HEK293T (cell line): ENCODE measurements at regions not wholly inside any gene's neighbourhood (a gene's known extent, or its start where the extent isn't known, plus 50 kb on each side); places are given as distances from the start of the nearest gene placed in this dataset.

Experiments used
- CTCF ChIA-PET: fragments of 350-600 bp; formaldehyde crosslinking; extraction: SDS; loops from one replicate; lab custom pipeline; 2021; ENCODE audit warnings: antibody characterized with exemption, inconsistent platforms; lab: Yijun Ruan, JAX
- POLR2A ChIA-PET: fragments of 350-600 bp; formaldehyde crosslinking; extraction: SDS; loops from one replicate; lab custom pipeline; 2020; ENCODE audit warnings: antibody characterized with exemption, inconsistent platforms; lab: Yijun Ruan, JAX
- DNase-seq: peaks from one replicate; pipeline ENCODE4 v3.0.0; 2012; ENCODE audit warnings: mixed read lengths; ENCODE audit errors: extremely low spot score
- ARNT ChIP-seq: fragments of 450-650 bp; IDR thresholded peaks from 2 replicates; pipeline ENCODE4 v1.6.1; 2017; ENCODE audit warnings: mild to moderate bottlenecking
- BHLHE40 ChIP-seq: fragments of 450-650 bp; IDR thresholded peaks from 2 replicates; pipeline ENCODE4 v1.6.1; 2016; ENCODE audit warnings: mild to moderate bottlenecking, moderate library complexity, borderline replicate concordance
- CTBP1 ChIP-seq: fragments of 450-650 bp; IDR thresholded peaks from 2 replicates; pipeline ENCODE4 v1.6.1; 2016; ENCODE audit warnings: borderline replicate concordance
- ELF4 ChIP-seq: fragments of 450-650 bp; IDR thresholded peaks from 2 replicates; pipeline ENCODE4 v1.6.1; 2017; ENCODE audit warnings: antibody characterized with exemption
- FOXA1 ChIP-seq: fragments of 450-650 bp; IDR thresholded peaks from 2 replicates; pipeline ENCODE4 v1.6.1; 2016; ENCODE audit warnings: mild to moderate bottlenecking
- FOXK2 ChIP-seq: fragments of 450-650 bp; IDR thresholded peaks from 2 replicates; pipeline ENCODE4 v1.6.1; 2016; ENCODE audit warnings: mild to moderate bottlenecking
- FOXM1 ChIP-seq: fragments of 450-650 bp; IDR thresholded peaks from 2 replicates; pipeline ENCODE4 v1.6.1; 2017; ENCODE audit warnings: mild to moderate bottlenecking, borderline replicate concordance
- HDGF ChIP-seq: fragments of 450-650 bp; IDR thresholded peaks from 2 replicates; pipeline ENCODE4 v1.6.1; 2017; ENCODE audit warnings: antibody characterized with exemption, borderline replicate concordance
- L3MBTL2 ChIP-seq: fragments of 450-650 bp; conservative IDR thresholded peaks from 2 replicates; pipeline ENCODE4 v1.6.1; 2016; ENCODE audit warnings: mild to moderate bottlenecking
- LEF1 ChIP-seq: fragments of 450-650 bp; IDR thresholded peaks from 2 replicates; pipeline ENCODE4 v1.6.1; 2017; ENCODE audit warnings: mild to moderate bottlenecking, borderline replicate concordance
- NFRKB ChIP-seq: fragments of 450-650 bp; IDR thresholded peaks from 2 replicates; pipeline ENCODE4 v1.6.1; 2016; ENCODE audit warnings: mild to moderate bottlenecking, moderate library complexity
- SP1 ChIP-seq: fragments of 450-650 bp; IDR thresholded peaks from 2 replicates; pipeline ENCODE4 v1.6.1; 2017
- SUZ12 ChIP-seq: fragments of 450-650 bp; IDR thresholded peaks from 2 replicates; pipeline ENCODE4 v1.6.1; 2016; ENCODE audit warnings: mild to moderate bottlenecking
- TARDBP ChIP-seq: fragments of 450-650 bp; IDR thresholded peaks from 2 replicates; pipeline ENCODE4 v1.6.1; 2016
- ZNF384 ChIP-seq: fragments of 450-650 bp; IDR thresholded peaks from 2 replicates; pipeline ENCODE4 v1.6.1; 2016
- TF ChIP-seq, protein P1 (sequence below): fragments of 450-650 bp; IDR thresholded peaks from 2 replicates; pipeline ENCODE4 v1.6.1; 2016

DNA sequence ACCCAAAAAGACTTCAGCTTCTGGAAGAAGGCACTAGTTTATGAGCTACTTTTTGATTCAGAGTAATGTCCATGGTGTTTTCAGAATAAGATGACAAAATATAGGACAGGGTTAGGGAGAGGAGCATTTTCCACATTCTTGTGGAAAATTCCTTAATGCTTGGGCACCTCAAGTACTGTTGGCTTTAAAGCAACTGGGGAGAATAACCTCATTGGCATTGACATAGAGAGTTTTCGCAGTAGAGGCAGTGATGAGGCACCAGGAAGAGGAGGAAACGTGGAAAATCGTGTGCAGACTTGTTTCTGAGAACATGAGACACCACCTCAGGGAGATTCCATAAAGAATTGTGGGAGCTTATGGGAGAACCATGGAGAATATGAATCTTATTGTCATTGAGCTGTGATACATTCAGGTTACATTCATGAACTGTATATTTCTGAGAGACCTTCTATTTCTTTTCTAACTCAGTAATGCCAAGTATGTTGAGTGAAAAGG lies 929.0 kb upstream of the NRXN1 start:
- DNase-seq = no peak

GRCh38 chr2:51960281-51960680 lies 928.3 kb upstream of the NRXN1 start:
- DNase-seq = no peak
- CTCF ChIA-PET = no interaction called here
- POLR2A ChIA-PET = no interaction called here
- TF ChIP-seq CTBP1 = no peak
- no peak for TF ChIP-seq FOXA1
- TF ChIP-seq SUZ12 = no peak
- TF ChIP-seq ZNF384 = no peak
- no peak for TF ChIP-seq LEF1
- TF ChIP-seq TARDBP = no peak
- no peak for TF ChIP-seq ELF4
- TF ChIP-seq ARNT = no peak
- TF ChIP-seq FOXK2 = no peak
- TF ChIP-seq FOXM1 = no peak
- no peak for TF ChIP-seq BHLHE40
- no peak for TF ChIP-seq HDGF
- TF ChIP-seq, protein P1, sequence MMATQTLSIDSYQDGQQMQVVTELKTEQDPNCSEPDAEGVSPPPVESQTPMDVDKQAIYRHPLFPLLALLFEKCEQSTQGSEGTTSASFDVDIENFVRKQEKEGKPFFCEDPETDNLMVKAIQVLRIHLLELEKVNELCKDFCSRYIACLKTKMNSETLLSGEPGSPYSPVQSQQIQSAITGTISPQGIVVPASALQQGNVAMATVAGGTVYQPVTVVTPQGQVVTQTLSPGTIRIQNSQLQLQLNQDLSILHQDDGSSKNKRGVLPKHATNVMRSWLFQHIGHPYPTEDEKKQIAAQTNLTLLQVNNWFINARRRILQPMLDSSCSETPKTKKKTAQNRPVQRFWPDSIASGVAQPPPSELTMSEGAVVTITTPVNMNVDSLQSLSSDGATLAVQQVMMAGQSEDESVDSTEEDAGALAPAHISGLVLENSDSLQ = no peak

More for the DNA sequence above, 929.0 kb upstream of the NRXN1 start:
- CTCF ChIA-PET = no interaction called here
- TF ChIP-seq BHLHE40 (no peak), SP1 (no peak), L3MBTL2 (no peak), NFRKB (no peak), FOXA1 (no peak), ELF4 (no peak), ZNF384 (no peak), FOXK2 (no peak), CTBP1 (no peak), HDGF (no peak), FOXM1 (no peak), TARDBP (no peak), ARNT (no peak)
- TF ChIP-seq, protein P1 = no peak
- POLR2A ChIA-PET = no interaction called here

DNA sequence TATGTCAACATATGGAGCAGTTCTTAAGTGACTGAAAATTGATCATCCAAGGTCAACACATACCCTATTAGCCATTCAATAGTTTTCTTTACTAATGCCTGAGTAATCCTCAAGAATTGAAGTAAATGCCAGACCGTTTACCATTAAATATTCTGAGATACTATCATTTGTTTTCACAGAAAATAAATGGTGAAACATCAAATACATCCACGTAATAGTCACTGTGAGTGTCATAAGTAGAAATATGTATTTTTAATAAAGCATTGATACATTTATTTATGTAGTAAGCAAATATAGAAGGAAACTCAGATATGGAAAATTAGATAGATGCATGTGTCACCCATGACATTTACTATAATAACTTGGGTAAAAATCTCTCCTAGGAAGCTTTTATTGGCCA lies 927.8 kb upstream of the NRXN1 start:
- CTCF ChIA-PET = no interaction called here
- POLR2A ChIA-PET = no interaction called here
- no peak for DNase-seq
- TF ChIP-seq FOXM1 = no peak
- TF ChIP-seq L3MBTL2 = no peak
- TF ChIP-seq ZNF384 = no peak
- no peak for TF ChIP-seq SP1
- TF ChIP-seq HDGF = no peak
- no peak for TF ChIP-seq BHLHE40
- TF ChIP-seq, protein P1 = no peak
- no peak for TF ChIP-seq CTBP1

DNA sequence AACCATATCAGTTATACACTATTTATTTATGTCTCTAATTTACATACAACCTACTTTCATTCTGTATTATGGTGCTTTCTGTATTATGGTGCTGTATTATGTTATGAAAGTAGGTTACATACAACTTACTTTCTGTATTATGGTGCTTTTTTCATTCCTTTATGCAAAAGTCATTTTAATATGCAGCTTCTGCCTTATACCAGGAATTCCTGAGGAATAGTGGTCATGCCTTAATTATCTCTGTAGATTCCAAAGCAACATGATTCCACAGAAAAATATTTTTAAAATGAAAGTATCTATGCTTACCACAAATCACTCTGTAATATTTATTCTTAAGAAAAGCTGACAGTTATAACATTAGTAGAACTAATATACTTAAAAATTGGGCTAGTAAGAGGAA lies 922.0 kb upstream of the NRXN1 start:
- TF ChIP-seq BHLHE40 = no peak
- TF ChIP-seq LEF1 = no peak
- TF ChIP-seq NFRKB = no peak
- no peak for TF ChIP-seq SUZ12
- no peak for TF ChIP-seq FOXM1
- TF ChIP-seq ELF4 = no peak
- TF ChIP-seq CTBP1 = no peak
- no peak for TF ChIP-seq HDGF
- no peak for TF ChIP-seq SP1
- no peak for TF ChIP-seq TARDBP
- no peak for TF ChIP-seq ARNT
- TF ChIP-seq L3MBTL2 = no peak
- TF ChIP-seq, protein P1 = no peak
- no peak for TF ChIP-seq FOXK2
- no peak for TF ChIP-seq FOXA1
- no peak for TF ChIP-seq ZNF384
- DNase-seq = no peak
- CTCF ChIA-PET = no interaction called here
- POLR2A ChIA-PET = no interaction called here

- no peak for TF ChIP-seq ARNT
- POLR2A ChIA-PET = no interaction called here
- CTCF ChIA-PET = no interaction called here
- no peak for DNase-seq
Observed at GRCh38 chr2:51921076-51921475, 889.1 kb upstream of the NRXN1 start.

DNA sequence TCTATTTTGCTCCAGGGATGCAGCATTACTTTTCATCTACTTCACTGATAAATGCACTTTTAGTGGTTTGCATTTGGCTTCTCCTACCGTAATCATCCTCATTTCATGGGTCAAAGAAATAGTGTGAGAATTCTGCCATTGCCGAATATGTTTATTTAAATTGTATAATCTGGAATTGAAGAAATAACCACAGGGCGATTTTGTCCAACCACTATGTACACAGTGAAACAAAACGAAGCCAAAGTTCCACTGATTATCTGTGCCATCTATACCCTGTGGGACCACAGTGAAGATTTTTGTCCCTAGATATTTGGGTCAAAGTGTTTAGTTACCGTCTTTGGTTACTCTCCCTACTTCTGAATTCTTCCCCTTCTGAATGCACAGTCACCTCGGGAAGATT lies 888.6 kb upstream of the NRXN1 start:
- ChIA-PET CTCF (no interaction called here), POLR2A (no interaction called here)
- TF ChIP-seq SP1 (no peak), BHLHE40 (no peak), LEF1 (no peak), ARNT (no peak), FOXA1 (no peak), ZNF384 (no peak), FOXM1 (no peak), ELF4 (no peak), L3MBTL2 (no peak), TARDBP (no peak), CTBP1 (no peak)
- no peak for DNase-seq
